ENCODE measurements at regions not wholly inside any gene's neighbourhood (a gene's known extent, or its start where the extent isn't known, plus 50 kb on each side); places are given as distances from the start of the nearest gene placed in this dataset.

DNA sequence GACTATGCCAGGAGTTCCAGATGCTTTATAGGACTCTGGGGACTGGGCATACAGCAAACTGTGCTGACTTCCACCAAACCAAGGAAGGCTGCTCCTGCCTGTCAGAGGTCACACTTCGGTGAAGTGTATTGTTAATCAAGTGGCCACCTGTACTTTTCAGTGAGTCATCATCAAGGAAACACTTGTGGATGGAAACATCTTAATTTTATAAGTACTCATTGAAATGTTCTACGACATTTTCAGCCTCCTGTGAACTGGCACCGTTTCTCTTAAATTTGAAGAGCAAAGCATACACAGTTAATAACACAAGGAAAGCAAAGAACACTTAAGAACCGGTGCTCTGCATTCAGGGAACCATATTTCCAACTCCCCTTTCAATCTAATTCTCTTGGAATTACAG is 801.7 kb upstream of the DPPA4 start:
- H3K36me3 ChIP-seq (ENCODE audit: control insufficient read depth in 4 of 4, insufficient read depth in 3 of 4, low read depth in 1 of 4, low read length in 3 of 4) = no peaks in the 10 kb centered on the region
- no peak overlapping the region for H3K27ac ChIP-seq (ENCODE audit: low read depth in 1 of 2, low read length in 2 of 2)
- 77% methylated on average over 4 of the region's 4 CpGs for WGBS
- no peak for DNase-seq (ENCODE audit: low spot score)
- TF ChIP-seq JUND (IDR thresholded peaks at IDR 0.05) = no peak
- no peak for TF ChIP-seq NR2F2 (IDR thresholded peaks at IDR 0.05)
- TF ChIP-seq HNF4G (IDR thresholded peaks at IDR 0.05) = no peak
- no peak for TF ChIP-seq ZBTB33 (IDR thresholded peaks at IDR 0.05)
- H3K4me1 ChIP-seq (ENCODE audit: control insufficient read depth in 4 of 4, insufficient read depth in 4 of 4, low read length in 3 of 4) = no peaks in the 10 kb centered on the region
- H3K4me3 ChIP-seq (ENCODE audit: low read depth in 1 of 3, low read length in 3 of 3) = no peak overlapping the region
- H3K9ac ChIP-seq (ENCODE audit: low read depth in 1 of 2, low read length in 2 of 2) = no peak overlapping the region
- no peaks in the 10 kb centered on the region for H3K27me3 ChIP-seq (ENCODE audit: control insufficient read depth in 4 of 4, insufficient read depth in 4 of 4, low read length in 3 of 4)
- H3K9me3 ChIP-seq (ENCODE audit: control insufficient read depth in 4 of 4, low read length in 3 of 4) = no peaks in the 10 kb centered on the region

DNA sequence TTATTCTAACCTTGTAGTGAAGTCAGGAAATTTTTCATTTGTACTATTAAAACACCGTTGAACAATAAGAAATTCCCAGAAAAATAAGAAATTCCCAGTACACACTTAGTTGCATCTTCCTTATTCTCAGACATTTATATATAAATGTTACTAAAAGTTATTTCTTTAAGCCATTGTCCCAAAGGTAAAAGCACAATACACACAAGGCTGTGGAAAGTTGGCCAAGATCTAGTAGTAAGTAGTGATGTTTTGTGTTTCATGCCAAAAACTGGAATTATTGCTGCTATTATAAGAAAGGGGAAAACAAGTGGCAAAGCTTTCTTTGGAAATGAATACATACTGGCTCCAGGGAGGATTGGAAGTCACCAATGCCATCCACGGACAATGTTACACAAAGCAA is 802.5 kb upstream of the DPPA4 start:
- H3K9me3 ChIP-seq (ENCODE audit: control insufficient read depth in 4 of 4, low read length in 3 of 4) = no peaks in the 10 kb centered on the region
- H3K27me3 ChIP-seq (ENCODE audit: control insufficient read depth in 4 of 4, insufficient read depth in 4 of 4, low read length in 3 of 4) = no peaks in the 10 kb centered on the region
- H3K9ac ChIP-seq (ENCODE audit: low read depth in 1 of 2, low read length in 2 of 2) = no peak overlapping the region
- no peak overlapping the region for H3K4me3 ChIP-seq (ENCODE audit: low read depth in 1 of 3, low read length in 3 of 3)
- H3K27ac ChIP-seq (ENCODE audit: low read depth in 1 of 2, low read length in 2 of 2) = no peak overlapping the region
- TF ChIP-seq SP1 (IDR thresholded peaks at IDR 0.05) = no peak
- no peak for TF ChIP-seq FOXA2 (IDR thresholded peaks at IDR 0.05)
- TF ChIP-seq REST (IDR thresholded peaks at IDR 0.05) = no peak
- TF ChIP-seq TAF1 (conservative IDR thresholded peaks at IDR 0.05) = no peak
- no peak for TF ChIP-seq RAD21 (IDR thresholded peaks at IDR 0.05)
- no peak for TF ChIP-seq ATF3 (IDR thresholded peaks at IDR 0.05)
- no peak for TF ChIP-seq JUND (IDR thresholded peaks at IDR 0.05)
- TF ChIP-seq HNF4A (conservative IDR thresholded peaks at IDR 0.05) = no peak
- TF ChIP-seq NR2F2 (IDR thresholded peaks at IDR 0.05) = no peak
- TF ChIP-seq YY1 (IDR thresholded peaks at IDR 0.05) = no peak
- no peak for TF ChIP-seq RXRA (IDR thresholded peaks at IDR 0.05)
- TF ChIP-seq GABPA (IDR thresholded peaks at IDR 0.05 in 1 of 2, conservative IDR thresholded peaks at IDR 0.05 in 1 of 2) = no peak
- TF ChIP-seq HNF4G (IDR thresholded peaks at IDR 0.05) = no peak
- TF ChIP-seq EGR1 (IDR thresholded peaks at IDR 0.05; ENCODE audit: low read depth in 2 of 2) = no peak
- TF ChIP-seq CTCF (IDR thresholded peaks at IDR 0.05; ENCODE audit: low read depth, low read length, missing input control) = no peak
- TF ChIP-seq, protein P1, sequence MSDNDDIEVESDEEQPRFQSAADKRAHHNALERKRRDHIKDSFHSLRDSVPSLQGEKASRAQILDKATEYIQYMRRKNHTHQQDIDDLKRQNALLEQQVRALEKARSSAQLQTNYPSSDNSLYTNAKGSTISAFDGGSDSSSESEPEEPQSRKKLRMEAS (IDR thresholded peaks at IDR 0.05) = no peak
- no peak for TF ChIP-seq FOXA1 (IDR thresholded peaks at IDR 0.05)
- no peak for DNase-seq (ENCODE audit: low spot score)
- no peaks in the 10 kb centered on the region for H3K4me1 ChIP-seq (ENCODE audit: control insufficient read depth in 4 of 4, insufficient read depth in 4 of 4, low read length in 3 of 4)
- no peaks in the 10 kb centered on the region for H3K36me3 ChIP-seq (ENCODE audit: control insufficient read depth in 4 of 4, insufficient read depth in 3 of 4, low read depth in 1 of 4, low read length in 3 of 4)
- whole genome bisulfite sequencing = 75% methylated on average over 2 of the region's 2 CpGs
